WTC11 (cell line): ENCODE measurements at regions not wholly inside any gene's neighbourhood (a gene's known extent, or its start where the extent isn't known, plus 50 kb on each side); places are given as distances from the start of the nearest gene placed in this dataset.

Experiments
- ATAC-seq: fragments of 200-7000 bp; cut with Tn5 transposase; 2 replicates; pipeline ENCODE4 v1.10.0; 2021; ENCODE audit warnings: mild to moderate bottlenecking, moderate library complexity
- CTCF ChIA-PET: fragments of 300-600 bp; sonication (Branson Sonifier 250); formaldehyde crosslinking; loops from one replicate; lab custom pipeline; 2021; ENCODE audit warnings: antibody characterized with exemption; lab: Charles Lee
- POLR2A ChIA-PET: fragments of 350-600 bp; sonication (Branson Sonifier 250); formaldehyde crosslinking; loops from one replicate; lab custom pipeline; 2021; ENCODE audit warnings: antibody characterized with exemption; lab: Charles Lee
- DNase-seq: peaks from one replicate; pipeline ENCODE4 v3.0.0; 2021; ENCODE audit warnings: low spot score
- H3K27ac Mint-ChIP-seq: 2 replicates; pipeline ENCODE4 v1.8.0; 2021; ENCODE audit warnings: mixed read lengths
- H3K27me3 Mint-ChIP-seq: 2 replicates; pipeline ENCODE4 v1.8.0; 2021; ENCODE audit warnings: low read depth, mild to moderate bottlenecking, moderate library complexity, mixed read lengths
- H3K36me3 Mint-ChIP-seq: 2 replicates; pipeline ENCODE4 v1.8.0; 2021; ENCODE audit warnings: mixed read lengths
- H3K4me1 Mint-ChIP-seq: 2 replicates; pipeline ENCODE4 v1.8.0; 2022; ENCODE audit warnings: mixed read lengths
- H3K4me3 Mint-ChIP-seq: 2 replicates; pipeline ENCODE4 v1.8.0; 2021; ENCODE audit warnings: mild to moderate bottlenecking, moderate library complexity, mixed read lengths
- H3K9me3 Mint-ChIP-seq: 2 replicates; pipeline ENCODE4 v1.8.0; 2021; ENCODE audit warnings: mixed read lengths
- ATF1 ChIP-seq: sonication (generic); formaldehyde crosslinking; IDR thresholded peaks from 2 replicates; pipeline ENCODE4 v1.8.1; 2023; ENCODE audit warnings: mild to moderate bottlenecking, moderate library complexity, missing genetic modification reagents
- CREM ChIP-seq: sonication (generic); formaldehyde crosslinking; IDR thresholded peaks from 2 replicates; pipeline ENCODE4 v1.8.1; 2022; ENCODE audit warnings: mild to moderate bottlenecking, missing genetic modification reagents, moderate library complexity
- JAZF1 ChIP-seq: fragments of 250-450 bp; sonication (Bioruptor Pico); IDR thresholded peaks from 2 replicates; pipeline ENCODE4 v1.9.0; 2021; ENCODE audit warnings: moderate library complexity, mild to moderate bottlenecking, inconsistent platforms
- KAT7 ChIP-seq: sonication (generic); formaldehyde crosslinking; IDR thresholded peaks from 2 replicates; pipeline ENCODE4 v1.8.1; 2023; ENCODE audit warnings: missing genetic modification reagents, mild to moderate bottlenecking, borderline replicate concordance
- OVOL2 ChIP-seq: fragments of 250-450 bp; sonication (Bioruptor Pico); IDR thresholded peaks from 2 replicates; pipeline ENCODE4 v1.9.0; 2021; ENCODE audit warnings: mild to moderate bottlenecking, borderline replicate concordance
- PRRX2 ChIP-seq: fragments of 250-450 bp; sonication (Bioruptor Pico); IDR thresholded peaks from 2 replicates; pipeline ENCODE4 v1.8.0; 2021; ENCODE audit warnings: mild to moderate bottlenecking
- RELA ChIP-seq: sonication (generic); formaldehyde crosslinking; IDR thresholded peaks from 2 replicates; pipeline ENCODE4 v1.8.1; 2022; ENCODE audit warnings: missing genetic modification reagents, mild to moderate bottlenecking, borderline replicate concordance
- SMAD3 ChIP-seq: sonication (generic); formaldehyde crosslinking; IDR thresholded peaks from 2 replicates; pipeline ENCODE4 v1.8.0; 2022; ENCODE audit warnings: missing genetic modification reagents, mild to moderate bottlenecking, borderline replicate concordance
- SOX15 ChIP-seq: fragments of 250-450 bp; sonication (Bioruptor Pico); IDR thresholded peaks from 2 replicates; pipeline ENCODE4 v1.9.0; 2021; ENCODE audit warnings: mild to moderate bottlenecking
- ZBTB21 ChIP-seq: sonication (generic); formaldehyde crosslinking; IDR thresholded peaks from 2 replicates; pipeline ENCODE4 v1.8.1; 2023; ENCODE audit warnings: mild to moderate bottlenecking, missing genetic modification reagents, borderline replicate concordance
- ZNF121 ChIP-seq: sonication (generic); formaldehyde crosslinking; IDR thresholded peaks from 2 replicates; pipeline ENCODE4 v1.8.0; 2023; ENCODE audit warnings: missing genetic modification reagents
- ZNF263 ChIP-seq: sonication (generic); formaldehyde crosslinking; IDR thresholded peaks from 2 replicates; pipeline ENCODE4 v1.8.1; 2022; ENCODE audit warnings: low read depth, mild to moderate bottlenecking, moderate library complexity, missing genetic modification reagents
- TF ChIP-seq, protein P1 (sequence below): fragments of 250-450 bp; sonication (Bioruptor Pico); IDR thresholded peaks from 2 replicates; pipeline ENCODE4 v2.1.2; 2022; ENCODE audit warnings: mild to moderate bottlenecking, moderate library complexity
- TF ChIP-seq, protein P2 (sequence below): fragments of 250-450 bp; sonication (Bioruptor Pico); IDR thresholded peaks from 2 replicates; pipeline ENCODE4 v1.9.0; 2021; ENCODE audit warnings: moderate library complexity, mild to moderate bottlenecking, inconsistent platforms, borderline replicate concordance
- TF ChIP-seq, protein P3 (sequence below): fragments of 250-450 bp; sonication (Bioruptor Pico); IDR thresholded peaks from 2 replicates; pipeline ENCODE4 v1.9.0; 2021; ENCODE audit warnings: mild to moderate bottlenecking
- TF ChIP-seq, protein P4 (sequence below): sonication (generic); formaldehyde crosslinking; IDR thresholded peaks from 2 replicates; pipeline ENCODE4 v1.8.1; 2022; ENCODE audit warnings: mild to moderate bottlenecking, moderate library complexity, missing genetic modification reagents
- TF ChIP-seq, protein P5 (sequence below): sonication (generic); formaldehyde crosslinking; IDR thresholded peaks from 2 replicates; pipeline ENCODE4 v1.8.0; 2022; ENCODE audit warnings: missing genetic modification reagents
- TF ChIP-seq, protein P6 (sequence below): sonication (generic); formaldehyde crosslinking; IDR thresholded peaks from 2 replicates; pipeline ENCODE4 v1.8.1; 2023; ENCODE audit warnings: mild to moderate bottlenecking, missing genetic modification reagents, moderate library complexity
- TF ChIP-seq, protein P7 (sequence below): sonication (generic); formaldehyde crosslinking; IDR thresholded peaks from 2 replicates; pipeline ENCODE4 v1.8.1; 2022; ENCODE audit warnings: low read depth, mild to moderate bottlenecking, moderate library complexity, missing genetic modification reagents, borderline replicate concordance

DNA sequence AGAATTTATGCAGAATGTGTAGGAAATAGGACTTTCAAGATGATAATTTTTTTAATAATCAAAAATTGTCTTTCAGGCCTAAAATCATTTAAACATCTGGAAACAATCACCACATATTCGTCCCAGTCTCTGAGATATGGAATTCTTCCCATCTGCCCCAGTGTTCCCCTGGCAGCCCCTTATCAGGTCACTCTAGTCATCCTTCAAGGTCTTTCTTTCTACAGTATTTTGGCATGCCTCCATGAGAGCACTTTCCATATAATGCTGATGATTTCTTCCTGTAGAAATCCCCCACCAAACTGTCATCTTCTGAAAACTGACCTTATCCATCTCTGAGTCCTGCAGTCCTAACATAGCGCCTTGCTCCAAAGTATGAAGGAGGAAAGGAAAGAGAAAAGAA, 422.1 kb downstream of the RPS29 start:
- Mint-ChIP-seq H3K36me3 (peaks cover 3% of the 10 kb centered on the region; the same call in 1 of the 2 replicates), H3K27me3 (no peaks in the 10 kb centered on the region), H3K4me1 (no peaks in the 10 kb centered on the region), H3K9me3 (peaks cover 36% of the 10 kb centered on the region), H3K4me3 (no peak overlapping the region), H3K27ac (no peak overlapping the region)
- ATAC-seq = no peak
- CTCF ChIA-PET = no interaction called here
- DNase-seq = no peak
- POLR2A ChIA-PET = no interaction called here
- no peak for TF ChIP-seq JAZF1 (CRISPR knock-in tag)
- TF ChIP-seq, protein P1, sequence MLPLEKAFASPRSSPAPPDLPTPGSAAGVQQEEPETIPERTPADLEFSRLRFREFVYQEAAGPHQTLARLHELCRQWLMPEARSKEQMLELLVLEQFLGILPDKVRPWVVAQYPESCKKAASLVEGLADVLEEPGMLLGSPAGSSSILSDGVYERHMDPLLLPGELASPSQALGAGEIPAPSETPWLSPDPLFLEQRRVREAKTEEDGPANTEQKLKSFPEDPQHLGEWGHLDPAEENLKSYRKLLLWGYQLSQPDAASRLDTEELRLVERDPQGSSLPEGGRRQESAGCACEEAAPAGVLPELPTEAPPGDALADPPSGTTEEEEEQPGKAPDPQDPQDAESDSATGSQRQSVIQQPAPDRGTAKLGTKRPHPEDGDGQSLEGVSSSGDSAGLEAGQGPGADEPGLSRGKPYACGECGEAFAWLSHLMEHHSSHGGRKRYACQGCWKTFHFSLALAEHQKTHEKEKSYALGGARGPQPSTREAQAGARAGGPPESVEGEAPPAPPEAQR (CRISPR knock-in tag) = no peak
- TF ChIP-seq, protein P2, sequence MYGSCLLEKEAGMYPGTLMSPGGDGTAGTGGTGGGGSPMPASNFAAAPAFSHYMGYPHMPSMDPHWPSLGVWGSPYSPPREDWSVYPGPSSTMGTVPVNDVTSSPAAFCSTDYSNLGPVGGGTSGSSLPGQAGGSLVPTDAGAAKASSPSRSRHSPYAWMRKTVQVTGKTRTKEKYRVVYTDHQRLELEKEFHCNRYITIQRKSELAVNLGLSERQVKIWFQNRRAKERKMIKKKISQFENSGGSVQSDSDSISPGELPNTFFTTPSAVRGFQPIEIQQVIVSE (CRISPR knock-in tag) = no peak
- TF ChIP-seq KAT7 = no peak
- TF ChIP-seq OVOL2 (CRISPR knock-in tag) = no peak
- no peak for TF ChIP-seq SOX15
- TF ChIP-seq PRRX2 (CRISPR knock-in tag) = no peak
- TF ChIP-seq ATF1 = no peak
- no peak for TF ChIP-seq ZNF121
- no peak for TF ChIP-seq RELA (CRISPR knock-in tag)
- TF ChIP-seq, protein P3, sequence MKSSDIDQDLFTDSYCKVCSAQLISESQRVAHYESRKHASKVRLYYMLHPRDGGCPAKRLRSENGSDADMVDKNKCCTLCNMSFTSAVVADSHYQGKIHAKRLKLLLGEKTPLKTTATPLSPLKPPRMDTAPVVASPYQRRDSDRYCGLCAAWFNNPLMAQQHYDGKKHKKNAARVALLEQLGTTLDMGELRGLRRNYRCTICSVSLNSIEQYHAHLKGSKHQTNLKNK (CRISPR knock-in tag) = no peak
- TF ChIP-seq, protein P4, sequence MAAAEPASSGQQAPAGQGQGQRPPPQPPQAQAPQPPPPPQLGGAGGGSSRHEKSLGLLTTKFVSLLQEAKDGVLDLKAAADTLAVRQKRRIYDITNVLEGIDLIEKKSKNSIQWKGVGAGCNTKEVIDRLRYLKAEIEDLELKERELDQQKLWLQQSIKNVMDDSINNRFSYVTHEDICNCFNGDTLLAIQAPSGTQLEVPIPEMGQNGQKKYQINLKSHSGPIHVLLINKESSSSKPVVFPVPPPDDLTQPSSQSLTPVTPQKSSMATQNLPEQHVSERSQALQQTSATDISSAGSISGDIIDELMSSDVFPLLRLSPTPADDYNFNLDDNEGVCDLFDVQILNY = no peak
- TF ChIP-seq, protein P5, sequence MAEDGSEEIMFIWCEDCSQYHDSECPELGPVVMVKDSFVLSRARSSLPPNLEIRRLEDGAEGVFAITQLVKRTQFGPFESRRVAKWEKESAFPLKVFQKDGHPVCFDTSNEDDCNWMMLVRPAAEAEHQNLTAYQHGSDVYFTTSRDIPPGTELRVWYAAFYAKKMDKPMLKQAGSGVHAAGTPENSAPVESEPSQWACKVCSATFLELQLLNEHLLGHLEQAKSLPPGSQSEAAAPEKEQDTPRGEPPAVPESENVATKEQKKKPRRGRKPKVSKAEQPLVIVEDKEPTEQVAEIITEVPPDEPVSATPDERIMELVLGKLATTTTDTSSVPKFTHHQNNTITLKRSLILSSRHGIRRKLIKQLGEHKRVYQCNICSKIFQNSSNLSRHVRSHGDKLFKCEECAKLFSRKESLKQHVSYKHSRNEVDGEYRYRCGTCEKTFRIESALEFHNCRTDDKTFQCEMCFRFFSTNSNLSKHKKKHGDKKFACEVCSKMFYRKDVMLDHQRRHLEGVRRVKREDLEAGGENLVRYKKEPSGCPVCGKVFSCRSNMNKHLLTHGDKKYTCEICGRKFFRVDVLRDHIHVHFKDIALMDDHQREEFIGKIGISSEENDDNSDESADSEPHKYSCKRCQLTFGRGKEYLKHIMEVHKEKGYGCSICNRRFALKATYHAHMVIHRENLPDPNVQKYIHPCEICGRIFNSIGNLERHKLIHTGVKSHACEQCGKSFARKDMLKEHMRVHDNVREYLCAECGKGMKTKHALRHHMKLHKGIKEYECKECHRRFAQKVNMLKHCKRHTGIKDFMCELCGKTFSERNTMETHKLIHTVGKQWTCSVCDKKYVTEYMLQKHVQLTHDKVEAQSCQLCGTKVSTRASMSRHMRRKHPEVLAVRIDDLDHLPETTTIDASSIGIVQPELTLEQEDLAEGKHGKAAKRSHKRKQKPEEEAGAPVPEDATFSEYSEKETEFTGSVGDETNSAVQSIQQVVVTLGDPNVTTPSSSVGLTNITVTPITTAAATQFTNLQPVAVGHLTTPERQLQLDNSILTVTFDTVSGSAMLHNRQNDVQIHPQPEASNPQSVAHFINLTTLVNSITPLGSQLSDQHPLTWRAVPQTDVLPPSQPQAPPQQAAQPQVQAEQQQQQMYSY (CRISPR knock-in tag) = no peak
- TF ChIP-seq, protein P6, sequence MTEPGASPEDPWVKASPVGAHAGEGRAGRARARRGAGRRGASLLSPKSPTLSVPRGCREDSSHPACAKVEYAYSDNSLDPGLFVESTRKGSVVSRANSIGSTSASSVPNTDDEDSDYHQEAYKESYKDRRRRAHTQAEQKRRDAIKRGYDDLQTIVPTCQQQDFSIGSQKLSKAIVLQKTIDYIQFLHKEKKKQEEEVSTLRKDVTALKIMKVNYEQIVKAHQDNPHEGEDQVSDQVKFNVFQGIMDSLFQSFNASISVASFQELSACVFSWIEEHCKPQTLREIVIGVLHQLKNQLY (CRISPR knock-in tag) = no peak
- TF ChIP-seq, protein P7, sequence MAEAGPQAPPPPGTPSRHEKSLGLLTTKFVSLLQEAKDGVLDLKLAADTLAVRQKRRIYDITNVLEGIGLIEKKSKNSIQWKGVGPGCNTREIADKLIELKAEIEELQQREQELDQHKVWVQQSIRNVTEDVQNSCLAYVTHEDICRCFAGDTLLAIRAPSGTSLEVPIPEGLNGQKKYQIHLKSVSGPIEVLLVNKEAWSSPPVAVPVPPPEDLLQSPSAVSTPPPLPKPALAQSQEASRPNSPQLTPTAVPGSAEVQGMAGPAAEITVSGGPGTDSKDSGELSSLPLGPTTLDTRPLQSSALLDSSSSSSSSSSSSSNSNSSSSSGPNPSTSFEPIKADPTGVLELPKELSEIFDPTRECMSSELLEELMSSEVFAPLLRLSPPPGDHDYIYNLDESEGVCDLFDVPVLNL = no peak
- TF ChIP-seq SMAD3 (CRISPR knock-in tag) = no peak
- no peak for TF ChIP-seq ZBTB21 (CRISPR knock-in tag)
- no peak for TF ChIP-seq ZNF263 (CRISPR knock-in tag)
- no peak for TF ChIP-seq CREM (CRISPR knock-in tag)
